NT2/D1 (cell line): ENCODE measurements at regions not wholly inside any gene's neighbourhood (a gene's known extent, or its start where the extent isn't known, plus 50 kb on each side); places are given as distances from the start of the nearest gene placed in this dataset.

Source experiments
- SUZ12 ChIP-seq: IDR thresholded peaks from 2 replicates; pipeline ENCODE4 v1.6.1; 2011; ENCODE audit not compliant: insufficient read length, insufficient read depth; ENCODE audit errors: extremely low read depth
- YY1 ChIP-seq: IDR thresholded peaks from 2 replicates; pipeline ENCODE4 v1.6.1; 2011; ENCODE audit not compliant: insufficient read length, insufficient read depth

- no peak for TF ChIP-seq YY1
- TF ChIP-seq SUZ12: no peak
Observed at GRCh38 chr7:28293527-28293835, 112.9 kb upstream of the JAZF1 start.
